NCI-H2171 (cell line): ENCODE measurements at regions not wholly inside any gene's neighbourhood (a gene's known extent, or its start where the extent isn't known, plus 50 kb on each side); places are given as distances from the start of the nearest gene placed in this dataset.
"Not testable (repeated sequence)": the region's sequence is repeated elsewhere in the genome, so short reads cannot be mapped to it uniquely, and the experiment has no call there.

Experiments used
- DNase-seq: peaks from one replicate; lab custom pipeline; 2025; lab: John Stamatoyannopoulos, UW

DNA sequence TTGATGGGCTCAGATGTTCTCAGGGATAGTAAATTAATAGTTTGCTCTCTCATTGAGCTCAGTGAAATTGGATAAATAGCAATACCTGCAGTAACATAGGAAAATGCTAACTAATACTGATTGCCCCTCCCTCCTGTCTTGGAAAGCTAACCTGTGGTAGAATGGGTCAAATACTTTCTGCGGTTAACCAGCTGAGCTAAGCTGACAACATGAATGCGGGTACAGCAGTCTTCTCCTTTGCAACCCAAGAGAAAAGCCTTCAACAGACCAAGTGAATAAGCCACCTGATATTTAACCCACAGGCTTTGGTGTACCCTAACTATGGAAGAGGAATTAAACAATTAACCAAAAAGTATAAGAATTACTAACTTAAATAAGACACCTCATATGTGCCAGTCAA, 408.3 kb upstream of the MAF start:
- DNase-seq, result no peak

DNA sequence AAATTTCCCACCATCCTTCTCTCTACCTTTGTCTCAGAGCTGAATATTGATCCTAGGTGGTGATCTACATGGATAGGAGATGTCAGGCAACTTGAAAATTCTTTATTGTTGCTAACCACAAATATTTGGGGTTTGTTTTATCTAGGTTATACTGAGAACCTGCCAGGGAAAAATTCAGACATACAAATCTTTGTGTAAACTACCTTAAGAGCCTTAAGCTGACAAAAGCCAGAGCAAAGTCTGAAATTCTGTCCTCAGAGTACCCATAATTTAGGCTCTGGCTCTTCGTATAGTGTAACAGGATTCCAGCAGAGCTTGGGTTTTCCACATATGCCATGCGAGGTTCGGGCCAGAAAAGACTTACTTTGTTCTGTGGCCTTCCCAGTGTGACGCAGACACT, 406.7 kb upstream of the MAF start:
- no peak for DNase-seq

DNA sequence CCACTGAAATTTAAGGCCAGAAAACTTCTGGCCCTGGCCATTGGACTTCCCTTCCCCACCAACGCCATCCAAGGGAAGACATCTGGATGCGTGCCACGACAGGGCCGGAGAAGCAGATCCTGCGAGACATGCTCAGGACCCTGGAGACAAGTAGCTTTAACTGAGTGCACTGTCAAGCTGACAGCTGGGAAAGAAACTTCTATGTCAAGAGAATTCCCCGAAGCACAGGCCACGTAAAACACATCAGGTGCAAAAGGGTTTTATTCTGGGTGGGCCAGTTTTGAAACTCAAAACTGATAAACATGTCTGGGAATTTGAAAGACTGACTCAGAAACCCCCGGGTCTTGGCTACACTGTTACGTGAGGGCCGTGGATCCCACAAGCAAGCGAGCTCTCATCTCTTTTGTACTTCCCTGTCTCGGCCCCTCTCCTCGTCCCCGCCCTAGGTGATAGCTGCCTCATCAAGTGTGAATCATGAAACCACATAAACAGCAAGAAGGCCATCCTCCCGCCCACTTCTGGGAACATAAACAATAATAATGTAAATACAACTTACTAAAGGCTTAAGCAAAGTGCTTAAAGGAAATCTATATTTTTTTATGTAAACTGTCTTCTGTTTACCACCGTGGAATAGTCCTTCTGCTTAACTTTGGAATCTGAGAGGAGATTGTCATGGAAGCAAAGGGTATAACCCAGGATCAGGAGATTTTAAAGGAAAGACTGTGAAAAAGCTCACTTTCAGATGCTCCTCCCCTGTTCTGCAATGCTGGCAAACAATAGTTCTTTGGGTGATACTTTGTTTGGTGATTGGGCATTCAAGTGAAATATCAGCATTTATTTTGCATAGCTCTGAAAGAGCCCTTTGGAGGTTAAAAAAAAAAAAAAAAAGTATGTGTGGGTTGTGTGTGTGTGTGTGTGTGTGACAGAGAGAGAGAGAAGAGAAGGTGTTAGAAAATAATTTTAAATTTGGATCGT, 406.0 kb upstream of the MAF start:
- no peak for DNase-seq

DNA sequence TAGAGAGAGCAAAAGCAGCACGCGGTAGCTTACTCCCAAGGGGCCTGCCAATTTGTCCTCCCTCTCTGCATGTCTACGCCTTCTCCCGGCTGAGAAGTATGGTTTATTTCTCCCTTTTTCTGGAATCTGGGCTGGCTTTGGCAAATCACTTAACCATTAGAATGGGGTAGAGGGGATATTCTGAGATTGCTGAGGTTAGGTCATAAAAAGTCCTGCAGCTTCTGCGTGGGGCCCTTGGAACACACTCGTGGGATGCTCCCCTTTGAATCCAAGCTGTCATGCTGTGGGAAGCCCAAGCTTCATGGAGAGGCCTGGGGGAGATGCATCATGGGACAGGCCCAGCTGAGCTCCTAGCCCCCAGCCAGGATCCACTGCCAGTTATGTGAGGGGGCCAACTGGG, 403.6 kb upstream of the MAF start:
- DNase-seq, result no peak

DNA sequence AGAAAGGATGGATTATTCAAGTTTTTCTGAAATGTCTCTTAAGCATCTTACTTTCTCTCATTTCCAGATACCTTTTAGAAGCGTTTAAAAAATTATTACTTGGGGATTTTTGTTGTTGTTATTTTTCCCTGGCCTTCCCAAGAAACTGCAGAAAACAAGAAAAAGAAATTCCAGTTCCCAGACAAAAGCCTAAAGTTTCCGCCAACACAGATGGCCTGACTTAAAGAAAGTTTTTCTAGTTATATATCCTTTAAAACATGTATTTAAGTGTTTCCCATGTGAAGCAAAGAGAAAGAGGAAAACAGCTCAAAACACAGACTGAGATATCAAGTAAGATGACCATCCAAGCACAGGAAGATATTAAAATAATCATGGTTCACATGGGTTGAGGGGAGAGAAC, 401.7 kb upstream of the MAF start:
- DNase-seq, result no peak

DNA sequence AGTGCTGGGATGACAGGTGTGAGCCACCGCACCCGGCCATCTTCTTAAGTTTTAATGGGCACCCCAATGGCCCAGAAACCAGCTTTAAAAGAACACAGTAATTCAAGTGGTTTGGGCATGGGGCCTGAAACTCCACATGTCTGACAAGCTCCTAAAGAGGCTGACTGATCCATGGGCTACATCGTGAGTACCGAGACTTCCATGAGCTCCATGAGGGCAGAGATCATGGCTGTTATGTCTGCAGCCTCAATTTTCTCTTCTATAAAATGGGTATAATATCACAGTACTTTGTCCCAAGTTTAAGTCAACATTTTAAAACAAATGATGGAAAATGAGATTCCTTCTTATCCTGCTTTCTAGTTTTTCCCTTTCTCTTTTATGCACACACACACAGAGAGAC, 397.6 kb upstream of the MAF start:
- no peak for DNase-seq

DNA sequence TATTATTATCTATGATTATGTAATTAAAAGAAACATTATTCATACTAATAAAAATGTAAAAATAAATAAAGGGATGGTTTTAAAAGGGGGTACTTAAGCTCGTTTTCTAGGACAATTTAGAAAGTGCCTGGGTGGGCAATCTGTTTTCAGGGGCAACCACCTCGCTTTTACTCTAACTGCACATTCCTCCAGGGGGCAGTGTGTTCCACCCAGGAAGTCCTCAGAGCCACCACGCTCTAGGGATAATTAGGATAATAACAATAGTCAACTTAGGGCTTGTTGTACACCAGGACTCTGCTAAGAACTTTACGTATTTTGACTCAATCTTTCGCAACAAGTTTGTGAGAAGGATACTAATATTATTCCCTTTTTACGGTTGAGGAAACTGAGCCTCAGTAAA, 396.7 kb upstream of the MAF start:
- DNase-seq, result no peak

DNA sequence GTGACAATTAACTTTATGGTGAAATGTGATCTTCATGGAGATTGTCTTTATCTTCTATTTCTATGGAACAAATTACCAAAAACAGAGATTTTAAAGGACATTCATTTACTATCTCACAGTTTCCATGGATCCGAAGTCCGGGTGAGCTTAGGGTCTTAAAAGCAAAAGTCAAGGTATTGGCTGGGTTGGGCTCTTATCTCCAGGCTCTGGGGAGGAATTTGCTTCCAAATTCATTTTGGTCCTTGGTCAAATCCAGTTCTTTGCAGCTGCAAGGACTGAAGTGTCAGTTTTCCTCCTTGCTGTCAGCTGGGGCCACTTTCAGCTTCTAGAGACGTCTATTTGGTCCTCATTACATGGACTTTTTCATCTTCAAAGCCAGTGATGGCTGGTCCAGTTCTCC, 395.8 kb upstream of the MAF start:
- no peak for DNase-seq

DNA sequence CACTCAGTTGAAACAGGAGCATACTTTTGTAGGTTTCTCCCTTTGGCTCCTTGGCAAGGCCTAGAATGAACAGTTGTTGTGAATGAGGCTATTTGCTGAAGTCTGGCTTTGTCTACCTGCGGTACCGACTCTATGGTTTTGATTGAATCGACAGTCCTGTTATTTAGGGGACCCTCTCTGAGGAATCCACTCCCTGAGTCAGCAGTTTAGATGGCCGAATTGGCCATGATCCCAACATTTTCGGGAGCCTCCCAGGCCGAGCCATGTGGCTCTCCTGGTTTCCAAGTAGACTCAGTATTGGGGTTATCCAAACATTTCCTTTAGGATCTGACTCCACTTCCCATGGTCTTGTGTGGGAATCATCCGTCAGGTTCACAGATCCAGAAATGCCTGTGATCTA, 394.8 kb upstream of the MAF start:
- no peak for DNase-seq

DNA sequence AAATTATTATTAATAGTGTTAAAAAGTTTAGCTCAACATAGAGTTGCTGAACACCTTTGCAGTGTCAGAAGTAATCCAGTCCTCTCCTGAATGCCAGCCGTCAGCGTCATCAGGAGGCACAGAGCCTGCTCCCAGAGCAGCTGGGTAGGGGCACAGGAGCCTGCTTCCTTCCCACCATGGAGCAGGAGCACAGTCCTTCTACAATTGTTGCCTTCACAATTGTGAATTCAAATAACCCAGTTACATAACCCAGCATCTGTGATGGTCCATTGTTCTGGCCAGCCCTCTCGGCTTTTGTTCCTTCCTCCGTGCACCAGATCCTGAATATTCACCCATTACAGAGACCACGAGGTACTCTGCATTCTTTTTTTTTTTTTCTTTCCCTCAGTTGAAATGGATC, 393.9 kb upstream of the MAF start:
- DNase-seq, result no peak

DNA sequence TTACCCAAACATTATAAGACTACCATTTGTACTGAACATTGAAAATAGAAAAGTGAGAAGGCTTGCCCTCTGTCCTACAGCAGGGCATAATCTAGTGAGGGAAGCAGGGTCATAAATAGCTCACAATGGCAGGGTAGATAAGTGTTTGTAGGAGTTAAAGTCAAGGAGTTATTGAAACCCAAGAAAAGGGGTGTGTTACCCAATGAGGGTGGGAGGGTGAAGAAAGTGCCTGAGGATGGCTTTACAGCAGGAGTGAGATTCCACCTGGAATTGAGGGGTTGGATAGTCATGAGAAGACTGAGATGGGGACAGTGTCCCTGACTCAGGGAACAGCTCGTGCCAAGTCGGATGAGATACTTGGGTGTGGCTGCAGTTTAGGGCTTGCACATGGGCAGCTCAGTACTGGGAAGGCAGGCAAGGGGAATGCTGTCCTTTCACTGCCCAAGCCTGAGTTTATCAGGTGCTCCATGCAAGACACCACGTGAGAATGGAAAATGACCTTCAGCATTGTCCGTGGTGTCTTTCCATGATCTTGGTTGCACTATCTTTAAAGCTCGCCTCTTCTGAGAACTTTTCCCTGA, 393.2 kb upstream of the MAF start:
- no peak for DNase-seq

DNA sequence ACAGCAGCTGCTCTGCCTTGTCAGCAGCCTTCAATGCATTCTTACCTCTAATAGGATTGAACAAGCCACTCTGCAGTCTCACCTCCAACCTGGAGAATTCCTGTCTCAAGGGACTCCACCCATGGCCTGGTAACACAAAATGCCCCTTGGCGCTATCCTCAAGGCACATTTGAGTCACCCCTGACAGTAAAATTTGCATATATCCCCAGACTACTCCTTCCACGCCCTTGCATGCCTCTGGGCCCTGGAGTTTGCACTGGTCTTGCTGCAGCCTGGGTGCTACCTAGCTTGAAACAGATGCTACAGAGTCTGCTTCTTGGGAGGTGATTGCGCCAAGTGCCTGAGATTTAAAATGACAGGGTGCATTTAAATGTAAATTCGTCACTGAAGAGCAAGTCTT, 391.4 kb upstream of the MAF start:
- no peak for DNase-seq

DNA sequence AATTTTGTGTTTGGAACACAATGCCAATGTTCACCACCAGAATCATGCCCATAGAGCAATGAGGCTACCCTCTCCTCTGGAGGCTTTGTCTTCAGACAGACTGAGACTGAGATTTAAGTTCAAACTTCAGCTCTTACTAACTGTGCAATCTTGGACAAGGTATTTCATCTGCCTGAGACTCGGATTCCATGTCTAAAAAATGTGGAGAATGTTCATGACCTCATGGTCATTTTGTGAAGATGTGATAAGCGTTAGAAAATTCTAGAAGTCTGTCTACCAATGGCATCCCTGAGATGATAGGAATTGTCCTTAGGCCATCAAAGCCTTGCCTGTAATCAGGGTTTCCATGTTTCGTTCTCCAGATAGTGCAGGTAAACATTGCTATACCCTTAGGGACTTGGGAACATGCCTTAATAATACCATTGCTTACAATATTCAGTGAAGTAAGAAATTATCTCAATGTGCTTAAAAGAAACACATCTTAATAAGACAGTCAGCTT, 388.2 kb upstream of the MAF start:
- DNase-seq, result no peak

DNA sequence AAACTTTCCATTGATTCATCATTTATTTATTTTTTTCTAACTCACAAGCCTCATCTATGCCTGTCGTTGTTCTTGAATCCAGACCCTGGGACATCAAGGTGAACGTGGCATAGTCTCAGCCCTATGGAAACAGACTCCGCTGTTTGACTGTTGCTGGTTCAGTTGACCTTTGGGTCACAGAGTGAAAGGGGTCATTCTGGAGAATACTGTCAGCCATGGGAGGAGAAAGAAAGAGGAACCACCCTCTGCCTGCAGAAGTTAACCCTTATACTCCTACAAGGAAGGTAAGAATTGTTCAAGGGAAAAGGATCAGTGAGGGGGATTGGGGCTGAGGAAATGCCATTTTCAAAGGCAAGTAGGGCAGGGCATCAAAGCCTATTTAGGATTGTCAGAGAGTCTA, 387.6 kb upstream of the MAF start:
- no peak for DNase-seq

DNA sequence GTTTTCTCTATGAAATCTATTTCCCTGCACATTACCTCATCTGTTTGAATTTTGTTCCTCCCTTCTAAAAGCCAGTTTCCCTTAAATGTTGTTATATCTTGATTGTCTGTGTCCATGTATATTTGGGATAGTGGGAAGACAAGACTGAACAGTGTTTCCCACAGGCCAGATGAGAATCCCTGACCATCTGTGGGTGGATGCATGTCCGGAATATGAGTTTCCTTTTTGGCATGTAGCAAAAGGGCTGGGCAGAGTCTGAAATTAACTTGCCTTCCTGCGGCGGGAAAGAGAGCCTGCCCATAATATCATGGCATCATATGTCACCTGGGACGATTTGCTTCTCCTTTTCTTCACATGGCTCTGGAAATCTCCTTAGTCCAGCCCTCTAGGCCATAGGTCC, 385.8 kb upstream of the MAF start:
- no peak for DNase-seq

DNA sequence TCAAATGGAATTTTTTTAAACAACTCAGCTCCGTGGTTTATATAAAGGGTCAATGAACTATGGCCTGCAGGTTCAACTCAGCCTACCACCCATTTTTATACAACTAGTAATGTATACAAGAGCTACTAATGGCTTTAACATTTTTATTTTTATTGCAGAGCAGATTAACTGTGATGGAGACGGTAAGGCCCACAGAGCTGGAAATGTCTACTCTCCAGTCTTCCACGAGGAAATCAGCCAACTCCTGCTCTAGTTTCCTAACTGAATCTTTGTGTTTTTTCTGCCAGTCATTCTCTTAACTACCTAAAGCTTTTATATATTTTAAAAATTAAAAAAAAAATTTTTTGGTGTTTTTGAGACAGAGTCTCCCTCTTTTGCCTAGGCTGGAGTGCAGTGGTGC, 385.1 kb upstream of the MAF start:
- no peak for DNase-seq

DNA sequence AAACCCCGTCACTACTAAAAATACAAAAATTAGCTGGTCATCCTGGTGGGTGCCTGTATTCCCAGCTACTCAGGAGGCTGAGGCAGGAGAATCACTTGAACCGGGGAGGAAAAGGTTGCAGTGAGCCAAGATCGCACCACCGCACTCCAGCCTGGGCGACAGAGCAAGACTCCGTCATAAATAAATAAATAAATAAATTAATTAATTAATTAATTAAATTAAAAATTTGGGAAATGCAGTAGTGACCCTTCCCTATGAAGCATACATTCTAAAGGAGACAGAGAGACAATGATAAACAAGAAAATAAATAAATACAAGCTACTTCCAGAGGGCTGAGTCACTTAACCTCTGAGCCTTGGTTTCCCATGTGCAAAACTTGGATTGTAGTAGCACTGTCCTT, 383.6 kb upstream of the MAF start:
- not testable (repeated sequence) for DNase-seq

DNA sequence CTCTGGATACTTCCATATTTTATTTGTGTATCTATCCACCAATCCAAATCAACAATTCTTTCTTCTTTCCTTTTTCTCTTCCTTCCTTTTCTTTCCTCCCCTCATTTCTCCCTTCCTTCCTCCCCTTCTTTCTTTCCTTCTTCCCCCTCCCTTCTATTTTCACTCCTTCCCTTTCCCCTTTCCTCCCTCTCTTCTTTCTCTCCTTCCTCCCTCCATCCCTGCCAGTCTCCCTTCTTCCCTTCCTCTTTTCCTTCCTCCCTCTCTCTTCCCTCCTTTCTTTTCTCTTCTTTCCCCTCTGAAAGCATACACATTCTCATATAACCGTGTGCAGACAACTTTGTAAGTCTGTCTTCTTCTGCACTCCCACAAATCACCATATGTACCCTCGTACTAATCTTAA, 382.3 kb upstream of the MAF start:
- DNase-seq, result no peak

DNA sequence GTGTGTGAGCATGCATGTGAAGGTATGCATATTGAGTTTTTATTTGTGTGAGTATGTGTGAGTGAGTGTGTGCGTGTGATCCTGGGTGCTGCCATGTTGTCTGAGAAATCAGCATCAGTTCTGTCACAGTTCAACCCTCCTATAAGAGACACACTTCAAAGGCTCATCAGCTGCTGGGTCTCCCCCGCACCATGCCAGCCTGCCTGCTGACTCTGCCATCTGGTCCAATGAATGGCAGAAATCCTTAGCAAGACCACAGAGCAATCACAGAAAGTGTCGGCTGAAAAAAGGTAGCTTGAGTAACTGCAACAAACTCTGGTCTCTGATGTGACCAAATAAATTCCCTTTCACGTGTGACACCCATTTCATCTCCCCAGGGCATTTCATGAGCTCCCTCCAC, 381.8 kb upstream of the MAF start:
- no peak for DNase-seq

DNA sequence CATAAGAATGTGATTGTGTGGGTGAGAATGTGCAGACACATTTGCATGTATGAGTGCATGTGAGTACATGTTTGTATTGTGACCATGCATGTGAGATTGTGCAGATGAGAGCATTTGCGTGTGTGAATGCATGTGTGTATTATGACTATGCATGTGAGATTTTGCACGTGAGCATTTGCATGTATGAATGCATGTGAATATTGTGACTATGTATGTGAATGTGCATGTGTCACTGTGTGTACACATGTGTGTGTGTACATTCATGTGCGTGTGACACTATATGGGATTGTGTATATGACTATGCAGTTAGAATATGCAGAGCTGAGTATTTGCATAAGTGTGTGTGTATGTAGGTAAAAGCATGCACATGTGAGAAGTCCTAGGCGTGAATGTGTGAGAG, 381.3 kb upstream of the MAF start:
- DNase-seq, result no peak

DNA sequence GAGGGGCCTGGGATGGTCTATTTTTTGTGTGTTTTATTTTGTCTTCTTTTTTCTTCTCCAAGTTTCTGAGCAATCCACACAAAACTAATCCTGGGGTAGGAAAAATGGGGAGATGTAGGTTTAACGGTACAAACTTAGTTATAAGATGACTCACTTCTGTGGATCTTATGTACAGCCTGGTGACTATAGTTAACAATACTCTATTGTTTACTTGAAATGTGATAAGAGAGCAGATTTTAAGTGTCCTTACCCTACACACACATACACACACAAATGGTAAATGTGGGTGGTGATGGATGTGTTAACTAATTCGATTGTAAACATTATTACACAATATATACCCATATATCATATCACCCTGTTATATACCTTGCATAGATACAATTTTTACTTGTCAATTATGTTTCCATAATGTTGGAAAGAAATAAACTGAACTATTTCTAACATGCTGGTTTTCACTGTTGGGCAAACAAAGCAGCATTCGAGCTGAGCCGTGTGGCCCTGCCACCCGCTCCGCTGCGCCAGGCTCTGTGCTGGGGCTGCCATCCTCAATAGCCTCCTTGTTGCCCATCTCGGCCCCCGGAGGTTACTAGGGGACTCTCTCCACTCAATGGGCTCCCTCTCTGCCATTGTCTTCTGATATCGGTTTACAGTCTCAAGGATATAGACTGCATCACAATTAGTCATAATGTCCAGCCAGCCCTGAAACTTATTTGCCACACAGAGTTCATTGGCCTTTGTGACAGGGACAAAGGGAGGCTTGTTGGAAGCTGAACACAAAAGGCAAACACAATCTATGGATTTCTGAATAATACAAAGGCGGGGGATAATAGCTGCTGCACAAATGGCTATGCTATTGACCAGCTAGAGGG, 380.3 kb upstream of the MAF start:
- DNase-seq, result no peak

DNA sequence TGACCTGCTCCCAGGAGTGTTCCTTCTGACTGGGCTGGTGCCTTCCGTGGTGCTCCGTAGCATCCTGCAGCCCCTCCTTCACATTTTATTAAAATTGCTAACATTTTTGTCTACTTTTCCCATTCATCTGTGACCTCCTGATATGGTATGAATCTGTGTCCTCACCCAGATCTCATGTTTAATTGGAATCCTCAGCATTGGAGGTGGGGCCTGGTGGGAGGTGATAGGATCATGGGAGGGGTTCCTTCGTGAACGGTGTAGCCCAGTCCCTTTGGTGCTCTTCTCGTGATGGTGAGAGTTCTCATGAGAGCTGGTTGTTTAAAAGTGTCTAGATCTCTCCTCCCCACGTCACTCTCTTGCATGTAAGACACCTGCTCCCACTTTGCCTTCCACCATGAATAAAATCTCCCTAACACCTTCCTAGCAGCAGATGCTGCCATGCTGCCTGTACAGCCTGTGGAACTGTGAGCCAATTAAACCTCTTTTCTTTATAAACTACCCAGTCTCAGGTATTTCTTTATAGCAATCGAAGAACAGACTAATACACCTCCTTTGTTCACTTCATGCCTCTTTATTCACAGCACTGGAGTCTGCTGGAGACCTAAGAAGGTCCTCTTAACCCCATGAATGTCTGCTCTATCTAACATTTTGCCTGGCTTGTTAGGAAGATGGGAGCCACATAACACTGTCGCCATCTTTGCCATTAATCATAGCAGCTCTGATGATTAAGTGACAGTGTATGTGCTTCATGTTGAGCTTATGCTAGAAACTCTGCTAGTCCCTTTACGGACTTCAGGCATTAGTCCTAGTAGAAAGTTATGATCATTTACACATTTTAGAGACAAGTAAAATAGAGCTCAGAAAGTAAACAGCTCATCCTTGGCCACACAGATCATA, 377.7 kb upstream of the MAF start:
- no peak for DNase-seq
